Ishikawa (cell line): ENCODE measurements at regions not wholly inside any gene's neighbourhood (a gene's known extent, or its start where the extent isn't known, plus 50 kb on each side); places are given as distances from the start of the nearest gene placed in this dataset.

Source experiments
- CEBPB ChIP-seq: IDR thresholded peaks from 2 replicates; pipeline ENCODE4 v1.6.1; 2012
- CREB1 ChIP-seq: IDR thresholded peaks from 2 replicates; pipeline ENCODE4 v1.6.1; 2012; ENCODE audit warnings: low read depth
- EGR1 ChIP-seq: IDR thresholded peaks from 2 replicates; pipeline ENCODE4 v1.6.1; 2012
- EP300 ChIP-seq: IDR thresholded peaks from 2 replicates; pipeline ENCODE4 v1.6.1; 2012; ENCODE audit warnings: borderline replicate concordance
- FOXM1 ChIP-seq: IDR thresholded peaks from 2 replicates; pipeline ENCODE4 v1.6.1; 2012; ENCODE audit warnings: low read depth, borderline replicate concordance
- NFIC ChIP-seq: IDR thresholded peaks from 2 replicates; pipeline ENCODE4 v1.6.1; 2012
- RAD21 ChIP-seq: IDR thresholded peaks from 2 replicates; pipeline ENCODE4 v1.6.1; 2012; ENCODE audit warnings: low read depth
- TAF1 ChIP-seq: IDR thresholded peaks from 2 replicates; pipeline ENCODE4 v1.6.1; 2012; ENCODE audit warnings: low read depth, mild to moderate bottlenecking
- TCF12 ChIP-seq: IDR thresholded peaks from 2 replicates; pipeline ENCODE4 v1.6.1; 2012; ENCODE audit warnings: low read depth
- TEAD4 ChIP-seq: IDR thresholded peaks from 2 replicates; pipeline ENCODE4 v1.6.1; 2012
- YY1 ChIP-seq: IDR thresholded peaks from 2 replicates; pipeline ENCODE4 v1.6.1; 2012; ENCODE audit warnings: low read depth
- ZBTB7A ChIP-seq: IDR thresholded peaks from 2 replicates; pipeline ENCODE4 v1.6.1; 2012; ENCODE audit warnings: low read depth
- TF ChIP-seq, protein P1 (sequence below): IDR thresholded peaks from 2 replicates; pipeline ENCODE4 v1.6.1; 2012; ENCODE audit warnings: low read depth, mild to moderate bottlenecking
- TF ChIP-seq, protein P2 (sequence below): IDR thresholded peaks from 2 replicates; pipeline ENCODE4 v1.6.1; 2012
- TF ChIP-seq, protein P3 (sequence below): IDR thresholded peaks from 2 replicates; pipeline ENCODE4 v1.6.1; 2012

DNA sequence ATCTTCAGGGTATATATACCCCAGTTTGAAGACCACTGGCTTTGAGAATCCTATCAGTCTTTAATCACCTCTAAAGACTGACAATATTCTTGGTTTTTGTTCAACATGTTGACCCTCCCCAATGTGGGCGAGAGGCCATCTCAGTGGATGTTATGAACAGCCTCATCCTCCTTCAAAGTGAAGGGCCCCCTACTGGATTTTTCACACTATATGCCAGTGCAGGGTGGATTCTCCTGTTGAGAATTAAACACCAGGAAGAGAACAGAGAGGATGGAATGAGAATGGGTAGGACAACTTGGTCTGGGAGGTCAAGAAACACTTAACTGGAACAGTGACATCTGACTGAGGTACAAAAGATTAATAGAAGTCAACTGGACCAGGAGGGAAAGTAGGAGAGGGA, 327.1 kb downstream of the MAFB start:
- TF ChIP-seq, protein P1, sequence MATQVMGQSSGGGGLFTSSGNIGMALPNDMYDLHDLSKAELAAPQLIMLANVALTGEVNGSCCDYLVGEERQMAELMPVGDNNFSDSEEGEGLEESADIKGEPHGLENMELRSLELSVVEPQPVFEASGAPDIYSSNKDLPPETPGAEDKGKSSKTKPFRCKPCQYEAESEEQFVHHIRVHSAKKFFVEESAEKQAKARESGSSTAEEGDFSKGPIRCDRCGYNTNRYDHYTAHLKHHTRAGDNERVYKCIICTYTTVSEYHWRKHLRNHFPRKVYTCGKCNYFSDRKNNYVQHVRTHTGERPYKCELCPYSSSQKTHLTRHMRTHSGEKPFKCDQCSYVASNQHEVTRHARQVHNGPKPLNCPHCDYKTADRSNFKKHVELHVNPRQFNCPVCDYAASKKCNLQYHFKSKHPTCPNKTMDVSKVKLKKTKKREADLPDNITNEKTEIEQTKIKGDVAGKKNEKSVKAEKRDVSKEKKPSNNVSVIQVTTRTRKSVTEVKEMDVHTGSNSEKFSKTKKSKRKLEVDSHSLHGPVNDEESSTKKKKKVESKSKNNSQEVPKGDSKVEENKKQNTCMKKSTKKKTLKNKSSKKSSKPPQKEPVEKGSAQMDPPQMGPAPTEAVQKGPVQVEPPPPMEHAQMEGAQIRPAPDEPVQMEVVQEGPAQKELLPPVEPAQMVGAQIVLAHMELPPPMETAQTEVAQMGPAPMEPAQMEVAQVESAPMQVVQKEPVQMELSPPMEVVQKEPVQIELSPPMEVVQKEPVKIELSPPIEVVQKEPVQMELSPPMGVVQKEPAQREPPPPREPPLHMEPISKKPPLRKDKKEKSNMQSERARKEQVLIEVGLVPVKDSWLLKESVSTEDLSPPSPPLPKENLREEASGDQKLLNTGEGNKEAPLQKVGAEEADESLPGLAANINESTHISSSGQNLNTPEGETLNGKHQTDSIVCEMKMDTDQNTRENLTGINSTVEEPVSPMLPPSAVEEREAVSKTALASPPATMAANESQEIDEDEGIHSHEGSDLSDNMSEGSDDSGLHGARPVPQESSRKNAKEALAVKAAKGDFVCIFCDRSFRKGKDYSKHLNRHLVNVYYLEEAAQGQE = no peak
- no peak for TF ChIP-seq CEBPB
- TF ChIP-seq EP300 = no peak
- no peak for TF ChIP-seq NFIC
- TF ChIP-seq TCF12 = no peak
- TF ChIP-seq TEAD4 = no peak
- TF ChIP-seq, protein P2, sequence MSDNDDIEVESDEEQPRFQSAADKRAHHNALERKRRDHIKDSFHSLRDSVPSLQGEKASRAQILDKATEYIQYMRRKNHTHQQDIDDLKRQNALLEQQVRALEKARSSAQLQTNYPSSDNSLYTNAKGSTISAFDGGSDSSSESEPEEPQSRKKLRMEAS = no peak
- TF ChIP-seq CREB1 = no peak
- TF ChIP-seq ZBTB7A = no peak
- no peak for TF ChIP-seq FOXM1
- no peak for TF ChIP-seq RAD21
- no peak for TF ChIP-seq EGR1
- no peak for TF ChIP-seq TAF1
- TF ChIP-seq, protein P3, sequence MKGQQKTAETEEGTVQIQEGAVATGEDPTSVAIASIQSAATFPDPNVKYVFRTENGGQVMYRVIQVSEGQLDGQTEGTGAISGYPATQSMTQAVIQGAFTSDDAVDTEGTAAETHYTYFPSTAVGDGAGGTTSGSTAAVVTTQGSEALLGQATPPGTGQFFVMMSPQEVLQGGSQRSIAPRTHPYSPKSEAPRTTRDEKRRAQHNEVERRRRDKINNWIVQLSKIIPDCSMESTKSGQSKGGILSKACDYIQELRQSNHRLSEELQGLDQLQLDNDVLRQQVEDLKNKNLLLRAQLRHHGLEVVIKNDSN = no peak
- TF ChIP-seq YY1 = no peak

DNA sequence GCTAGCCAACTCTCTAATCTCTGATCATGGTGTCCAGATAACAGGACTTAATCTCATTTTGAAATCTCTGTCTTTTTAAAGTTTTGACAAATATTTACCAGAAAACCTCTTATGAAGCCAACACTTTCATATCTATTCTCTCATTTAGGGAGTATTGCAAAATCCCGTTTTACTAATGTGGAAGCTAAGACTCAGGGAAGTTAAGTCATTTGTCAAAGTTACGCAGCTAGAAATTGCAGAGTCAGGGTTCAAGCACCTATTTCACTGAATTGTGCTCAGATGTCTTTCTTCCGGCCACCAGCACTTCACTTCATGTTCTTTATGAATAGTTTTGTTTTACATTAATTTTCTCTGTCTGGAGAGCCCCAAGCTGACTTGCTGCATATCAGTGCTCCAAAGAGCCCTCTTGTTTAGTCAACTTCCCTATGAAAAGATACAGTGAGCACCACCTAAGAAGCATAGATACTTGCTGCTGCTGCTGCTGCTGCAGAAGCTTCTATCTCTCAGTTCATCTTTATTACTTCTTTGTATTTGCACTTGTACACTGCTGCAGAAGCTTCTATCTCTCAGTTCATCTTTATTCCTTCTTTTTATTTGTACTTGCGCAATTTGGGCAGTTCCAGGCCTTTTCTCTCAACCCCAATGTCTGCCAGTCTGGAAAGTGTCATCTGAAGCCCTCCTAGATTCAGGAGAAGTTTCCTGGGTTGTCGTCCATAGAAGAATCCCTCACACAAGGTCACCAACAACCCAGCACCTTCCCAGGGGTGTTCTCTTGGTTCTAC, 329.7 kb downstream of the MAFB start:
- TF ChIP-seq EGR1 = no peak
- no peak for TF ChIP-seq FOXM1
- TF ChIP-seq, protein P2 = no peak
- TF ChIP-seq EP300 = no peak
- no peak for TF ChIP-seq RAD21
- TF ChIP-seq TAF1 = no peak
- TF ChIP-seq, protein P3 = no peak
- TF ChIP-seq CREB1 = no peak
- TF ChIP-seq, protein P1 = no peak
- no peak for TF ChIP-seq NFIC
- TF ChIP-seq ZBTB7A = no peak
- TF ChIP-seq TEAD4 = no peak
- TF ChIP-seq YY1 = no peak

DNA sequence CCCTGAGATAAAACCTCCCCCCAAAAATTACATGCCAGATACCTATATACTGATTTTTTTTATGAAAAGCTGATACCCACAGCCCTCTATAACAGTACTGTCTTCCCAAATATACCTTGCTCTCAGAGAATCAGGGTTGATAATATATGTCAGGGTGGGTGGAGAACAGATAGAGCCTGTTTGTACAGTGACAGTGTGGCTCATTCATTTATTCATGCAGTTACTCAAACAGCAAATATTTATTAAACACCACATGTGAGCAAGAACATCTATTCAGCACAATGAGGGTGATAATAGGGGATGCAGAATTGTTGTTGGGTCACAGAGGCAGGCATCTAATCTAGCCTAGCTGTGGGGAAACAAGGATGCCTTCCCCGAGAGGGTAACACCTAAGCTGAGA, 334.2 kb downstream of the MAFB start:
- TF ChIP-seq CREB1 = no peak

DNA sequence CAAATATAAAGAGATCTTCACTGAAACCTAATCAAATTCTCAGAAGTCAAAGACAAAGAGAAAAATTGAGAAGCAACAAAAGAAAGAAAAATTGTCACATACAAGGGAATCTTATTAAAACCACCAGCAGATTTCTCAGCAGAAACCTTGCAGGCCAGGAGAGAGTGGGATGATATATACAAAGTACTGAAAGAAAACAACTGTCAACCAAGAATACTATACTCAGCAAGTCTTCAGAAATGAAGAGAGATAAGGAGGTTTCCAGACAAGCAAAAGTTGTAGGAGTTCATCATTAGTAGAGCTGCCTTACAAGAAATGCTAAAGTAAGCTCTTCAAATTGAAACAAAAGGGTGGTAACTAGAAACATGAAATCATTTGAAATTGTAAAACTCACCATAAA, 345.6 kb downstream of the MAFB start:
- TF ChIP-seq EP300 = no peak
- no peak for TF ChIP-seq CREB1
- TF ChIP-seq, protein P1 = no peak
- no peak for TF ChIP-seq NFIC
- TF ChIP-seq, protein P3 = no peak
- TF ChIP-seq FOXM1 = no peak
- no peak for TF ChIP-seq RAD21
- no peak for TF ChIP-seq TCF12
